ENCODE measurements at regions not wholly inside any gene's neighbourhood (a gene's known extent, or its start where the extent isn't known, plus 50 kb on each side); places are given as distances from the start of the nearest gene placed in this dataset.

GRCh38 chr13:73877399-73877798, 256.8 kb downstream of the KLF12 start:
- no peak overlapping the region for H3K4me3 ChIP-seq (ENCODE audit: control insufficient read depth, low read depth, low read length)
- TF ChIP-seq CTCF (IDR thresholded peaks at IDR 0.05; ENCODE audit: control insufficient read depth, insufficient read depth, low read depth, low read length, missing control alignments): no peak
- no peak for DNase-seq (ENCODE audit: low read depth)

- no peak for TF ChIP-seq CTCF (IDR thresholded peaks at IDR 0.05; ENCODE audit: control insufficient read depth, insufficient read depth, low read depth, low read length, missing control alignments)
- no peak overlapping the region for H3K4me3 ChIP-seq (ENCODE audit: control insufficient read depth, low read depth, low read length)
- no peak for DNase-seq (ENCODE audit: low read depth)
Measured at GRCh38 chr13:73876323-73876722, 257.9 kb downstream of the KLF12 start.

GRCh38 chr13:73873940-73874830, 260.0 kb downstream of the KLF12 start:
- TF ChIP-seq CTCF (IDR thresholded peaks at IDR 0.05; ENCODE audit: control insufficient read depth, insufficient read depth, low read depth, low read length, missing control alignments): no peak
- DNase-seq (ENCODE audit: low read depth): no peak
- no peak overlapping the region for H3K4me3 ChIP-seq (ENCODE audit: control insufficient read depth, low read depth, low read length)

GRCh38 chr13:73872397-73872796, 261.8 kb downstream of the KLF12 start:
- no peak for DNase-seq (ENCODE audit: low read depth)
- no peak overlapping the region for H3K4me3 ChIP-seq (ENCODE audit: control insufficient read depth, low read depth, low read length)
- no peak for TF ChIP-seq CTCF (IDR thresholded peaks at IDR 0.05; ENCODE audit: control insufficient read depth, insufficient read depth, low read depth, low read length, missing control alignments)

- peak overlapping the region; percentile 10 for H3K4me3 ChIP-seq (ENCODE audit: control insufficient read depth, low read depth, low read length)
- TF ChIP-seq CTCF (IDR thresholded peaks at IDR 0.05; ENCODE audit: control insufficient read depth, insufficient read depth, low read depth, low read length, missing control alignments): no peak
- DNase-seq (ENCODE audit: low read depth): peak; percentile 59
Measured at GRCh38 chr13:73870970-73871935, 263.0 kb downstream of the KLF12 start.

GRCh38 chr13:73870036-73870741, 264.0 kb downstream of the KLF12 start:
- TF ChIP-seq CTCF (IDR thresholded peaks at IDR 0.05; ENCODE audit: control insufficient read depth, insufficient read depth, low read depth, low read length, missing control alignments): no peak
- no peak overlapping the region; the same call in 1 of the 2 replicates for H3K4me3 ChIP-seq (ENCODE audit: control insufficient read depth, low read depth, low read length)

More at GRCh38 chr13:73870036-73870741, 264.0 kb downstream of the KLF12 start:
- no peak for DNase-seq (ENCODE audit: low read depth)
